K562 (cell line): ENCODE measurements at regions not wholly inside any gene's neighbourhood (a gene's known extent, or its start where the extent isn't known, plus 50 kb on each side); places are given as distances from the start of the nearest gene placed in this dataset.
"Not testable (repeated sequence)": the region's sequence is repeated elsewhere in the genome, so short reads cannot be mapped to it uniquely, and the experiment has no call there.

ENCODE experiments used
- ATF3 ChIP-seq, 2 experiments: fragments of 450-650 bp in 1 of 2; sonication (generic) in 1 of 2; formaldehyde crosslinking in 1 of 2; IDR thresholded peaks in 1 of 2; conservative IDR thresholded peaks in 1 of 2; 2 replicates each; pipeline versions ENCODE4 v1.6.1 to v1.8.1; 2016 to 2023; ENCODE audit warnings: mild to moderate bottlenecking in 2 of 2, moderate library complexity in 2 of 2, inconsistent platforms in 1 of 2, missing genetic modification reagents in 1 of 2
- CTCF ChIP-seq, 3 experiments: IDR thresholded peaks in 2 of 3; conservative IDR thresholded peaks in 1 of 3; 2 replicates each; pipeline ENCODE4 v1.5.1; 2011 to 2012; ENCODE audit warnings: low read length in 3 of 3, mild to moderate bottlenecking in 3 of 3, control low read depth in 2 of 3, improper control_type of control experiment in 1 of 3, inconsistent platforms in 1 of 3, low read depth in 1 of 3, mixed read lengths in 1 of 3, moderate library complexity in 1 of 3; ENCODE audit not compliant: insufficient read depth in 2 of 3
- EZH2 ChIP-seq: IDR thresholded peaks from 2 replicates; pipeline ENCODE4 v1.6.1; 2012; ENCODE audit warnings: low read depth, mild to moderate bottlenecking, inconsistent platforms, low read length, borderline replicate concordance
- GABPA ChIP-seq: fragments of 200-800 bp; sonication (Bioruptor generic); conservative IDR thresholded peaks from 2 replicates; pipeline ENCODE4 v1.6.1; 2016; ENCODE audit warnings: low read depth, missing genetic modification characterization, missing compliant biosample characterization
- HDAC3 ChIP-seq: fragments of 450-650 bp; IDR thresholded peaks from 2 replicates; pipeline ENCODE4 v1.6.1; 2018; ENCODE audit warnings: borderline replicate concordance, mild to moderate bottlenecking, moderate library complexity; ENCODE audit not compliant: partially characterized antibody
- MAX ChIP-seq: sonication (generic); formaldehyde crosslinking; IDR thresholded peaks from 2 replicates; pipeline ENCODE4 v1.9.0; 2022; ENCODE audit warnings: mild to moderate bottlenecking, missing genetic modification reagents
- NRF1 ChIP-seq, 2 experiments: fragments of 450-650 bp; IDR thresholded peaks in 1 of 2; conservative IDR thresholded peaks in 1 of 2; 2 replicates each; pipeline ENCODE4 v1.6.1; 2014; ENCODE audit warnings: mild to moderate bottlenecking in 2 of 2
- RNF219 ChIP-seq: fragments of 250-450 bp; sonication (Bioruptor Pico); IDR thresholded peaks from 2 replicates; pipeline ENCODE4 v1.5.0; 2022; ENCODE audit warnings: mild to moderate bottlenecking
- SPI1 ChIP-seq: IDR thresholded peaks from 2 replicates; pipeline ENCODE4 v1.6.1; 2011; ENCODE audit warnings: low read depth, low read length, control low read depth, borderline replicate concordance
- TCF7L2 ChIP-seq: fragments of 150-350 bp; IDR thresholded peaks from 2 replicates; pipeline ENCODE4 v1.6.1; 2016; ENCODE audit warnings: low read depth, mild to moderate bottlenecking, low read length, moderate library complexity
- TEAD4 ChIP-seq, 2 experiments: sonication (generic) in 1 of 2; formaldehyde crosslinking in 1 of 2; IDR thresholded peaks; 2 replicates each; pipeline versions ENCODE4 v1.6.1 to v1.8.0; 2012 to 2022; ENCODE audit warnings: borderline replicate concordance in 1 of 2, inconsistent platforms in 1 of 2, low read length in 1 of 2, mild to moderate bottlenecking in 1 of 2, missing genetic modification reagents in 1 of 2
- ZNF24 ChIP-seq: fragments of 450-650 bp; IDR thresholded peaks from 2 replicates; pipeline ENCODE4 v1.6.1; 2016

GRCh38 chr4:33130662-33131061 lies 2410.5 kb downstream of the PCDH7 start:
- not testable (repeated sequence) for TF ChIP-seq ZNF24; CTCF (IDR thresholded peaks at IDR 0.05 in 2 of 3, conservative IDR thresholded peaks at IDR 0.05 in 1 of 3; ENCODE audit: insufficient read depth in 2 of 3, low read depth in 1 of 3, low read length in 3 of 3); TEAD4 (IDR thresholded peaks at IDR 0.05; ENCODE audit: low read length); TEAD4 (CRISPR knock-in tag; IDR thresholded peaks at IDR 0.05; ENCODE audit: borderline replicate concordance); MAX; SPI1; NRF1 (conservative IDR thresholded peaks at IDR 0.05 in 1 of 2, IDR thresholded peaks at IDR 0.05 in 1 of 2); GABPA (tag); ATF3 (IDR thresholded peaks at IDR 0.05); ATF3 (CRISPR knock-in tag; conservative IDR thresholded peaks at IDR 0.05); HDAC3; TCF7L2; RNF219 (CRISPR knock-in tag); EZH2
